Endothelial cell (in vitro differentiated cells): ENCODE measurements at regions not wholly inside any gene's neighbourhood (a gene's known extent, or its start where the extent isn't known, plus 50 kb on each side); places are given as distances from the start of the nearest gene placed in this dataset.
A peak's percentile ranks its signal among the peaks of the same experiment; 100 is the strongest.

Experiments used
- DNase-seq: peaks from one replicate; pipeline ENCODE4 v3.0.0; 2021; ENCODE audit warnings: low spot score
- H3K27ac Mint-ChIP-seq: one replicate; pipeline ENCODE4 v1.8.0; 2021; ENCODE audit warnings: mixed read lengths, inconsistent platforms; ENCODE audit not compliant: unreplicated experiment
- H3K27me3 Mint-ChIP-seq: one replicate; pipeline ENCODE4 v1.8.0; 2021; ENCODE audit warnings: mild to moderate bottlenecking, moderate library complexity, mixed read lengths, inconsistent platforms; ENCODE audit not compliant: unreplicated experiment
- H3K36me3 Mint-ChIP-seq: one replicate; pipeline ENCODE4 v1.8.0; 2021; ENCODE audit warnings: mild to moderate bottlenecking, low read depth, mixed read lengths, inconsistent platforms; ENCODE audit not compliant: unreplicated experiment
- H3K4me1 Mint-ChIP-seq: one replicate; pipeline ENCODE4 v1.8.0; 2021; ENCODE audit warnings: mild to moderate bottlenecking, mixed read lengths, inconsistent platforms; ENCODE audit not compliant: unreplicated experiment
- H3K4me3 Mint-ChIP-seq: one replicate; pipeline ENCODE4 v1.8.0; 2021; ENCODE audit warnings: mild to moderate bottlenecking, mixed read lengths, inconsistent platforms; ENCODE audit not compliant: unreplicated experiment
- H3K9me3 Mint-ChIP-seq: one replicate; pipeline ENCODE4 v1.8.0; 2021; ENCODE audit warnings: mixed read lengths, inconsistent platforms; ENCODE audit not compliant: unreplicated experiment
- CTCF ChIP-seq: fragments of 200-600 bp; sonication (generic); IDR thresholded peaks from one replicate; pipeline ENCODE4 v1.5.0; 2021; ENCODE audit warnings: antibody characterized with exemption; ENCODE audit not compliant: unreplicated experiment

- no peak for TF ChIP-seq CTCF
- H3K27ac Mint-ChIP-seq: no peak overlapping the region
- H3K9me3 Mint-ChIP-seq: no peaks in the 10 kb centered on the region
- DNase-seq: no peak
- H3K36me3 Mint-ChIP-seq: no peaks in the 10 kb centered on the region
- peaks cover 23% of the 10 kb centered on the region for H3K4me1 Mint-ChIP-seq
- H3K27me3 Mint-ChIP-seq: peaks cover 6% of the 10 kb centered on the region
- H3K4me3 Mint-ChIP-seq: no peak overlapping the region
Observed at GRCh38 chr3:71921036-71921435, 136.1 kb upstream of the PROK2 start.

GRCh38 chr3:71919572-71919971 lies 134.6 kb upstream of the PROK2 start:
- peaks cover 18% of the 10 kb centered on the region for H3K4me1 Mint-ChIP-seq
- TF ChIP-seq CTCF: no peak
- peaks cover 6% of the 10 kb centered on the region for H3K27me3 Mint-ChIP-seq
- H3K27ac Mint-ChIP-seq: peak overlapping the region; percentile 33
- H3K4me3 Mint-ChIP-seq: no peak overlapping the region
- H3K9me3 Mint-ChIP-seq: no peaks in the 10 kb centered on the region
- DNase-seq: no peak
- H3K36me3 Mint-ChIP-seq: no peaks in the 10 kb centered on the region

- no peak overlapping the region for H3K27ac Mint-ChIP-seq
- TF ChIP-seq CTCF: no peak
- DNase-seq: no peak
- no peaks in the 10 kb centered on the region for H3K9me3 Mint-ChIP-seq
- no peak overlapping the region for H3K4me3 Mint-ChIP-seq
- H3K4me1 Mint-ChIP-seq: peaks cover 21% of the 10 kb centered on the region
- H3K36me3 Mint-ChIP-seq: no peaks in the 10 kb centered on the region
- H3K27me3 Mint-ChIP-seq: peaks cover 3% of the 10 kb centered on the region
Observed at GRCh38 chr3:71917545-71917944, 132.6 kb upstream of the PROK2 start.

GRCh38 chr3:71916747-71917369 lies 131.9 kb upstream of the PROK2 start:
- H3K27ac Mint-ChIP-seq: no peak overlapping the region

More at GRCh38 chr3:71916747-71917369, 131.9 kb upstream of the PROK2 start:
- DNase-seq: no peak
- H3K36me3 Mint-ChIP-seq: no peaks in the 10 kb centered on the region
- peaks cover 25% of the 10 kb centered on the region for H3K4me1 Mint-ChIP-seq
- no peaks in the 10 kb centered on the region for H3K9me3 Mint-ChIP-seq
- no peak overlapping the region for H3K4me3 Mint-ChIP-seq
- H3K27me3 Mint-ChIP-seq: peaks cover 3% of the 10 kb centered on the region
- no peak for TF ChIP-seq CTCF
